ENCODE measurements at regions not wholly inside any gene's neighbourhood (a gene's known extent, or its start where the extent isn't known, plus 50 kb on each side); places are given as distances from the start of the nearest gene placed in this dataset.

DNA sequence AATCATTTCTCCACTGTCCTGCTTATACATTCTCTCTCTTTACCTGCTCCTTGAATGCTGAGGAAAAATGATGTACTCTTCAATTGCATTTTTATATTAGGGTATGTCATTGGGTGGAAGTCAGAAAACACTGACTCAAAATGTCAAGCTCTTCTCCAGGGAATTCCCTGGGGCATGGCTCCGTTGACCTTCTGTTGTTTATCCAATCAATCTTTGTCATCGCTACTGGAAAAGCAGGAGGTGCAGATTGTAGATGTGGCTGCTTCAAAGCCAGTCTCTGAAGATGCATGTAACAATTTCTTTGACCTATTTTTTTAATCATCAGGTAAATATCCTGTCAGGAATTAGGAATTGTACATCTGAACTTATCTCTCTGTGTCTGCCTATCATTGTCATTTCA, 63.9 kb upstream of the TENT5A start:
- no peak for DNase-seq (ENCODE audit: low spot score)

DNA sequence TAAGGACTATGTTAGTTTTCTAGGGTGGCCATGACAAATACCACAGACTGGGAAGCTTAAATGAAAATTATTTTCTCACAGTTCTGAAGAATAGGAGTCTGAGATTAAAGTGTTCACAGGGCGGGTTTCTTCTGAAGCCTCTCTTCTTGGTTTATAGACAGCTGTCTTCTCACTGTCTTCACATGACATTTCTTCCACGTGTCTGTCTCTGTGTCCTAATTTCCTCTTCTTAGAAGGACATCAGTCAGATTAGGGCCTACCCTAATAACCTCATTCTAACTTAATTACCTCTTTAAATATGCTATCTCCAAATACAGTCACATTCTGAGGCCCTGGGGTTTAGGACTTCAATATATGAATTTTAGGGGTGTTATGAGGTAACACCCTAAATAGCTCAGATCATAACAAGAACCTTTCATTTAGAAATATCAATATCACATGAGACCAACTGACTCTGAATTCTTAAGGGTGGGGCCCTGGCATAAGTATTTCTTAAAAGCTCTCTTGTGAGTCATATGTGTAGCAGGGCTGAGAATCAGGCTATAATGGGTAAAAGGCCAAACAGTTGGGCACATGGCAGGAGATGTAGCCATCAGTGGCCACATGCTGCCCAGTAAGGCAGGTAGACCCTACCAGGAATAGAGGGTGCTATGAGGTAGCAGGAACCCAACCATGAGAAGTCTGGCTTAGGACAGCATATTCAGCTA, 62.0 kb upstream of the TENT5A start:
- peak; percentile 20 for DNase-seq (ENCODE audit: low spot score)

DNA sequence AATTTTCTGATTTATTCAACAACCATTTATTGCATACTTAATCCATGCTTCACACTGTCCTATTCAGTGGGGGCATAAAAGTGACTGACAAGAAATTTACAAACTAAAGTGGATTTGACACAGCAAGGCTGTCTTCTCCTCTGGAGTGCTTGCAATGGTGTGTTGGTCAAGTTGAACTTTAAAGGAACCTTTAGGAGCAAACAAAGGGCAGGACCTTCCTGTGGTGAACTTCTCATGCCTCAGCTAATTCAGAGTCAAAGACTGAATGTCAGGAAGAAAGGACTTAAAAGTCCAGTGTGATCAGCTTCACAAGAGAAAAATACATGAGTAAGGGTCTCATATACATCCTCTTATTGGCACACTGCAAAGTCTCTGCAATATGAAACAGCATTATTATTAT, 60.8 kb upstream of the TENT5A start:
- DNase-seq (ENCODE audit: low spot score) = no peak

DNA sequence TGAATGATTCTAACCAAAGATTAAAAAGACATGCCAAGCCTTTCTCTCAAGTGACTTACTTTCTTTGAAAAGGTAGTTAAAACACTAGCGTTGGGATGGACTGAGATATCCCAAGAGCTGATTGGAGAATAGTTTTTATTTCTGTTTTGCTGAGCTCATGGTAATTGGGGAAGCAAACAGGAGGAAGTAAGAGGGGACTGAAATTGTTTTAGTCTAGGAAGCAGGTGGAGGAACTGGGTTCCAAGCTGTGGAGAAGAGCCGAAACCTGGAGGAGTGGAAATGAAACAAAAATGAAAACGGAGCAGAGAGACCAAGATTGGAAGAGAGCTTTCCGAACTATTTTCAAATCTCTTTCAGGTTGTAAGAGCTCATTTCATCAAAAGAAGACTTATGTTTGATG, 59.9 kb upstream of the TENT5A start:
- no peak for DNase-seq (ENCODE audit: low spot score)

DNA sequence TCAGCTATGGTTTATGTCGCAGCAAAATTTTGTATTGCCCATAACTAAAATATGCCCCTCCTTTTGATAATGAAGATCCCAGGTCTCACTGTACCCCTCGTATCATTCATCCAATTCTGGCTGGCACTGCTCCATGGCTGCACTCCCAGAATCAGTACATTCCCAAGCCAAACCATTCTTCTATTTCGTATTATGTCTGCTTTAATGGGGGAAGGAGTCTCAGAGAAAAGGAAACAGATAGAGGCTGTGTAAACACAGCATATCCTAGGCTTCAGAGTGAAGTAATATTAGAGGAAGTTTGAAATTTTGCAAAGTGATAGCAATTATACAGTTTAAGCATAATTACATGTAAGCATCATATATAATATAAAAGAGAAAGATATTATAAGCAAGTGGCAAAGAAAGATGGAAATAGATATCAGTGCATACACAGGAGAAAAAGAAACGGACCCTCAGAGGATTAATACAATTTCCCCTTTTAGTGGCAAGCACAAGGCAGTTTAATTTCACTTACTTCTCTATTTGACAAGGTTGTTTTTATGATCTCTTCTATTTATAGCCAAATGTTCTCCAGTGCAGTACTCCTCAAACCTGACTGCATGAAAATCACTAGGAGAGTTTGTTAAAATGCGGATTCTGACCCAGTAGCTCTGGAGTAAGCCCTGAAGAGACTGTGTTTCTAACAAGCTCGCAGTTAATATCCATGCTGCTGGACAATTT, 56.5 kb upstream of the TENT5A start:
- no peak for DNase-seq (ENCODE audit: low spot score)

DNA sequence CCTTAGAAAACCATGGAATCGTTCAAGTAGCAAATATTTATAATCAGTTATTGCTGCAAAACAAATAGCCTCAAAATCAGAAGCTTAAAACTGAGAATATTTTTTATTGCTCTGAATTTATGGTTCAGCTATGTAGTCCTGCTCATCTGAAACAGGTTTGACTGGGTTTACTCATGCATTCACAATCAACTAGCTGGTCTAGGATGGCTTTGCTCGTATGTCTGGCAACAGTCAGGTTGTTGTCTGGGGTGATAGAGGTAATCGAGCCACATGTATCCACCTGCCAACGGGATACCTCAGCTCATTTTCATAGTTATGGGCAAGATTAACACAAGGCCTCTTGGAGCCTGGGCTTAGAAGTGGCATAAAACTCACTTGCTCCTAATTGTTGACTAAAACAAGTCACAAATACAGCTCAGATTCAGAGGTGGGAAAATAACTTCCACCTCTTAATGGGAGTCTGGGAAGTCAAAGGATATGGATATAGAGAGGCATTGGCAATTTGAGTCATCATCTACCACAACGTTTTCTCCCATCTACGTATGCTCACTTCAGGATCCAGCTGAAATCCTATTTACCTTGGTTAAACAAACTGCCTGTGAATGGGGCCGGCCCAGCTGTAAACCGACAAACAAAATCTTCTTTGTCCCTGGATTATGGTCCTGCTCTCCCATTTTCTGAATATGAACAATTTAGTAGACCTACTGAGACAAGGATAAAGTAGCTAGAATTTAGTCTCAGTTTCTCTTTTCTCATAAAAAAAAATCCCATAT, 54.5 kb upstream of the TENT5A start:
- DNase-seq (ENCODE audit: low spot score) = no peak

DNA sequence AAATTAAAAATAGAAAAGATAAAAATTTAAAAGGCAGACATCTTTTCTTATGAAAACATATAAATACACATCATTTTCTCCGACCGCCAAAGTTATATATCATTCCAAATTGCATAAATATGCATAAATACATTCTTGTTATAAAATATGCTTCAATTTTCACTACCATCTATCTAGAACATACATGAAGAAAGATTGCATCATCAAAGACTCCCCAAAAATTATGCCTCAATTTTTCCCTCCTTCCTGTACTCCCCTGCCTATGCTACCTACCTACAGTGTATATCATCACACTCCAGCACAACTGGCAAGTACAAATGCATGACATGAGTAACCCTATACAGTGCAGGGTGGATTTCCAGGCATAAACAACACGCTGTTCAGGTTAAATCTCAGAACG, 49.9 kb upstream of the TENT5A start:
- no peak for DNase-seq (ENCODE audit: low spot score)
